NCI-H82 treated with DMSO at 0.1 percent for 48 hours (cell line): ENCODE measurements at regions not wholly inside any gene's neighbourhood (a gene's known extent, or its start where the extent isn't known, plus 50 kb on each side); places are given as distances from the start of the nearest gene placed in this dataset.

Experiments used
- DNase-seq: peaks from one replicate; lab custom pipeline; 2025; ENCODE audit not compliant: unreplicated experiment; lab: John Stamatoyannopoulos, UW

GRCh38 chr15:91517491-91518200 is 335.9 kb upstream of the SLCO3A1 start:
- no peak for DNase-seq

DNA sequence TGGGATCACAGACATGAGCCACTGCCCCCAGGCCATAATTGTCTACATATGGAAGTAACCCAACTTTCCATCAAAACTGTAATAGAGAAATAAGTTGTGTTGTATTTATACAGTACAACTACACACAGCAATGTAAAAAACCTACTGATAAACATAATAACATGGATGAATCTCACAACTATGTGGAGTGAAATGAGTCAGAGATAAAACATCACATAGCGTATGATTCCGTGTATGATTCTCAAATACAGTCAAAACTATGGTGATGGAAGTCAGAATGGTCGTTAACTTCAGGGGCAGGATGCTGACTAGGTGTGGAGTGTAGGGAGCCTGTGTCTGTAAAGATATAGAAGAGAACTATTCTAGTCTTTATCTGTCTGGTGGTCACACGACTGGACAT is 332.7 kb upstream of the SLCO3A1 start:
- no peak for DNase-seq

GRCh38 chr15:91521548-91521947 is 332.0 kb upstream of the SLCO3A1 start:
- no peak for DNase-seq

- DNase-seq = no peak
Measured at GRCh38 chr15:91521996-91522395, 331.5 kb upstream of the SLCO3A1 start.

- DNase-seq = no peak
Measured at GRCh38 chr15:91522605-91523332, 330.7 kb upstream of the SLCO3A1 start.

GRCh38 chr15:91523596-91523995 is 329.9 kb upstream of the SLCO3A1 start:
- no peak for DNase-seq

GRCh38 chr15:91524534-91524933 is 329.0 kb upstream of the SLCO3A1 start:
- DNase-seq = no peak

GRCh38 chr15:91525751-91526150 is 327.8 kb upstream of the SLCO3A1 start:
- no peak for DNase-seq

DNA sequence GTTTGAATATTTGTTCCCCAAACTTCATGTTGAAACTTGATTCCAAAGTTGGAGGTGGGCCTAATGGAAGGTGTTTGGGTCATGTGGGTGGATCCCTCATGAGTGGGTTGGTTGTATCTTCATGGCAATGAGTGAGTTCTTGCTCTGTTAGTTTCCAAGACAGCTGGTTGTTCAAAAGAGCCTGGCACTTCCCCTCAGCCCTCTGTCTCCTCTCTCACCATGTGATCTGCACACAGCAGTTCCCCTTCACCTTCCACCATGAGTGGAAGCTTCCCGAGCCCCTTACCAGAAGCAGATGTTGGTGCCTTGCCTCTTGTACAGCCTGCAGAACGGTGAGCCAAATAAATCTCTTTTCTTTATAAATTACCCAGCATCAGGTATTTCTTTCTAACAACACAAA is 327.1 kb upstream of the SLCO3A1 start:
- DNase-seq = no peak

GRCh38 chr15:91528801-91529200 is 324.7 kb upstream of the SLCO3A1 start:
- DNase-seq = no peak

DNA sequence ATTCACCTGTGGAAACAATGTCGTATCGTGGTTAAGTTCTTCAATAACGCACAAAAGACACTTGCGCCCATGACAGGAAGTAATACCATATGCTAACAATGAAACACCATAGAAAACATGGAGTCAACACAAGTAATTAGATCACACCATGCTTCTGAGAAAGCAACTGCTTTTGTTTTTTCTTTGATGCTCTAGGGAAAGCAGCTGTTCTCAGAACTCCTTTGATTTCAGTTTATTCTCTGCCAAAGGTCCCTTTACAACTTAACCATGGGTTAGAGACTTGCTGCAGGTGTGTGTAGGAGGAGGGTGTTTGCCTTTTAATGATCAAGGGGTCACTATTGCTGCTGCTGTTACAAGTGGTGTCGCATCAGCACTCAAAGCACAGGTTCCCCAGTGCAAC is 324.0 kb upstream of the SLCO3A1 start:
- DNase-seq = no peak

DNA sequence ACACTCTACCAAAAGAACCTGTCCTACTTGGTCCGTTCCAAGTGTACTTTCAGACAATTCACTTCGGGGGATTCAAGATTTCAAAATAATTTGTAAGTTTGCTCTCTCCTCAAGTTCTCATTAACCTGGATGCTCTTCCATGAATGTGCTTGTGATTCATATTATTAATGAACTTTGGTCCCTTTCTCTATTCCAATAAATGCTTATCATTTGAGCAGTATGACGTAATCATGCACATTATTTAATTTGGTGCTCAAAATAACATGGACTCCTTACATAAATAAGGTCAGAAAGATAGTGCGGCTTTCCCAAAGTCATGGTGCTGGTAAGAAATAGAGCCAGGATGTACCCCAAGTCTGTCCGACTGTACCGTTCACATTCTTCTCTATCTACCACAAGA is 323.2 kb upstream of the SLCO3A1 start:
- no peak for DNase-seq

- no peak for DNase-seq
Measured at GRCh38 chr15:91530956-91531582, 322.4 kb upstream of the SLCO3A1 start.

- DNase-seq = no peak
Measured at GRCh38 chr15:91534235-91534634, 319.3 kb upstream of the SLCO3A1 start.

DNA sequence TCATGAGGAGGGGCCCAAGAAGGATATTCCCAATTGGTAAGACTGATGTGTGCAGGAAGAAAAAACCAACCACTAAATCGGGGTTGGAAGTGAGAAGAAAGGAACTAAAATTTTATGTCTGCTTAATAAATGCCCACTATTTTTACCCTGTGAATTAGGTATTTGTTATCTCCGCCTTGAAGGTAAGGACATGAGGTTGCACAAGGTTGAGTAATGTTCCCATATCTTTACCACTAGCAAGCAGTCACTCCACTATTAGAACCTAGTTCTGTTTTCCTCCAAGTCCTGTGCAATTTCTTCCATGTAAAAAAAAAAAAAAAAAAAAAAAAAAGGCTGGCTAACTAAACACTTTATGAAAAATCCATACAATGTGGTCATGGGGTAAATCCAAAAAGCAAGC is 318.5 kb upstream of the SLCO3A1 start:
- DNase-seq = no peak

DNA sequence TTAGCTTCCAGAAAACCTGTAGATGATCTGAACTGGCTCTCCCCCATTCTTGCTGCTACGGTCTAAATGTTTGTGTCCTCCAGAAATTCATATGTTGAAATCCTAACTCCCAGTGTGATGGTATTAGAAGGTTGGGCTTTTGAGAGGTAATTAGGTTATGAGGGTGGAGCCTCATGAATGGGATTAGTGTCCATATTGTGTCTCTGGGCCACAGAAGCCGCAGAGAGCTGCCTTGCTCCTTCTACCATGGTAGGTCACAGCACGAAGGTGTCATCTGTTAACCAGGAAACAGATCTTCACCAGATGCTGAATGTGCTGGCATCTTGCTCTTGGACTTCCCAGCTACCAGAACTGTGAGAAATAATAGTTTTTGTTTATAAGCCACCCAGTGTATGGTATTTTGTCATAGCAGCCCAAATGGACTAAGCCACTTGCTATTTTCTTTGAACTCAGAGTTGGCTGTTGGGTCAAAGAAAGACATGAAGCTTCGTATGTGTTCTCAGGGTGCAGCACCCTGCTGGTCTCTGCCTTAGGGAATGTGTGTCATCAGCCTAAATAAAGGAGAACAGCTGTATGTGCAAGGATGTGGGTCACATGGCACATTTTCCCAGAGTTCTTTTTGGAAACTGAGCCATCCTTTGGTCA is 317.5 kb upstream of the SLCO3A1 start:
- DNase-seq = peak; percentile 28

GRCh38 chr15:91537856-91538255 is 315.7 kb upstream of the SLCO3A1 start:
- DNase-seq = no peak

DNA sequence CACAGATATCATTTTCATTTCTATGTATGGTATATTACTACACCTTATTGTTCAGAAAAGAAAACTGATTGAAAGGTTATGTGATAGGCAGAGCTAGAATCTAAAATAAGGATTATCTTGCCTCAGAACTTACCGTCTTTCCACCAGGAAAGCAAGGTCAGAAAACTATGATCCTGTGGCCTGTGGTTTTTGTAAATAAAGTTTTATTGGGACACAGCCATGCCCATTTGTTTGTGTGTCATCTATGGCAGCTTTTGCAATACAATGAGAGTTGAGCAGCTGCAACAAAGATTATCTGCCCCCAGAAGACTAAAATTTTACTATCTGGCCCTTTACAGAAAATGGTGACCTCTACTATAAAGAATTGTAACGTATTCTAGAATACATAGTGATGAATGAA is 314.7 kb upstream of the SLCO3A1 start:
- DNase-seq = no peak

DNA sequence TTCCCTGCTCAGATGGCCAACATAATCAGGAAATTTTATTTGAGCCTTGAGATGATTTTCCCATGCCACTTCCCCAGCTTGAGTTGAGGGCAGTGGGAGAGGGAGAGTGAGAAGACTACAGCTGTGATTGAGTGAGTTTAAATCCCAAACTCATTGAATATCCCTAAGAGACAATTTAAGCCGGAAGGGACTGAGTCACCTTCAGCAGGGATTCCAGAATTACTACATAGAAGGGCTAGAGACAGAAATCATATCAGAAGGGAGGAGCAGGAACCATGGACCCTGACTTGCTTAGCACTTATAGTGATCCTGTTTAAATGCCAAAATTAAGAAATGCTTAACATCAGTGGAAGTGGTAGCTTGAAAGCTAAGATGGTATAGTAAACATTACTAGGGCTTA is 312.2 kb upstream of the SLCO3A1 start:
- DNase-seq = no peak

DNA sequence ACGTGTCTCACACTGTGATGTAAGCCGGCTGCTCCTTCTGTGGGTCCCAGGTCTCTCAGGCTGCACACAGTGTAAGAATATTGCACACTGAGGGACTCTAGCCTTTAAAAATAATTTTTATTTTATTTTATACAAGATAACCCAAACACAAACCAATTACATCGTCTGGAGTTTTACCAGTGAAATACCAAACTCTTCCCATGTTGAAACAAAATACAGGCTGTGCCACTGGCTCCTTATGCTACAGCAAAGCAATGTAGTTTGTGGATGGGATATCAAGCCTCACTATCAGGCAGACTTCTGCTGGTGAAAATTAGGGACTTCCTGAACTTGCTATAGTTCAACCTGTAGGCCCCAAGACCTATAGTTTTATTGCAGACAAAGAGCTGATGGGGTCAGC is 311.3 kb upstream of the SLCO3A1 start:
- no peak for DNase-seq

DNA sequence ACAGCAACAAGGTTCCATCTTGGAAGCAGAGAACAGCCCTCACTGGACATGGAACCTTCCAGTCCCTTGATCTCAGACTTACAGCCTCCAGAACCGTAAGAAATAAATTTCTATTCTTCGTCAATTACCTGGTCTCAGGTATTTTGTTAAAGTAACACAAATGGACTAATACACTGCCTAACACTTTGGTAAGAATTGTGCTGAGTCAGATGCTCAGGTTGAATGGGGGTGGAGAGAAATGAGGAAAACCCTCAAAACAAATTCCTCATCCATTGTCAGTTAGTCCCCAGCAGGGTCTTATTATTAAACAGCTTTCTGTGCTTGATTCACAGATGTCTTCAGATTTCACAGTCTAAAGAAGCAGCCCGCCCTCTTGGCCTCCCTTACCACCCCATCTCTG is 306.2 kb upstream of the SLCO3A1 start:
- DNase-seq = no peak

DNA sequence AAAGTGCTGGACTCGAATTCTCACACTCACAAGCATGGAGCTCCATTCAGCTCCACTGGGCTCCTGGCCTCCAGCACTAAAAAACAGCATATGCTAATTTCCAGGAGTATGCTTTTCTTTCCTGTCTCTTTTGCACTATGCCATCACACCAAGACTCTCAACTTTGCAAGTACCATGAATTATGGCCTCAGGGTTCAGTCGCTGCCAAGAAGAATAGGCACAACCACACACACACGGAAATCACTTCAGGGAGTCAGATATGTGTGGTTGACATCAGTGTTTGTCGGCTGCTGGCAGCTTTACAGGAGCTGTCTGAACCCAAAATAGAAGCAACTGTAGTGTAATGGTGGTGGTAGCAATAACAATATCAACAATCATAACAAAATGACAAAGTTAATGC is 305.0 kb upstream of the SLCO3A1 start:
- no peak for DNase-seq
